DMS114 treated with DMSO at 0.1 percent for 48 hours (cell line): ENCODE measurements at regions not wholly inside any gene's neighbourhood (a gene's known extent, or its start where the extent isn't known, plus 50 kb on each side); places are given as distances from the start of the nearest gene placed in this dataset.

ENCODE experiments used
- DNase-seq: peaks from one replicate; lab custom pipeline; 2025; ENCODE audit not compliant: unreplicated experiment; lab: John Stamatoyannopoulos, UW

- DNase-seq = no peak
These were observed 871.4 kb upstream of the KLHL29 start for GRCh38 chr2:22513563-22513962.

DNA sequence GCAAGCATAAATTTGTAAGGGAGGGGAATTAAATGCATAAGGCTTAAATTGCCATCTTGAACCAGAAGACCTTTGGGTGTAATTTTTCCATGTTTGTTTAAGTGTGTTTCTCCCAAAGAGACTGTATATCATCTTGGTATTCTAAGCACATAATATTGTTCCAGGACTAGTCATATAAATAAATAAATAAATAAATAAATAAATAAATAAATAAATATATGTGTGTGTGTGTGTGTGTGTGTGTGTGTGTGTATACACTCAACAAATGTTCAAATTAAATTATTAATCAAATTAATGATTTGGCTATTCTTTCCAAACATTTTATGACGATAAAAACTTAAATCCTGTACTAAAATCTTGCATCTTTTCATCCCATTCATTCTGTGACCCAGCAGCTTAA is 867.8 kb upstream of the KLHL29 start:
- no peak for DNase-seq

- no peak for DNase-seq
These were observed 866.3 kb upstream of the KLHL29 start for GRCh38 chr2:22518641-22519040.

DNA sequence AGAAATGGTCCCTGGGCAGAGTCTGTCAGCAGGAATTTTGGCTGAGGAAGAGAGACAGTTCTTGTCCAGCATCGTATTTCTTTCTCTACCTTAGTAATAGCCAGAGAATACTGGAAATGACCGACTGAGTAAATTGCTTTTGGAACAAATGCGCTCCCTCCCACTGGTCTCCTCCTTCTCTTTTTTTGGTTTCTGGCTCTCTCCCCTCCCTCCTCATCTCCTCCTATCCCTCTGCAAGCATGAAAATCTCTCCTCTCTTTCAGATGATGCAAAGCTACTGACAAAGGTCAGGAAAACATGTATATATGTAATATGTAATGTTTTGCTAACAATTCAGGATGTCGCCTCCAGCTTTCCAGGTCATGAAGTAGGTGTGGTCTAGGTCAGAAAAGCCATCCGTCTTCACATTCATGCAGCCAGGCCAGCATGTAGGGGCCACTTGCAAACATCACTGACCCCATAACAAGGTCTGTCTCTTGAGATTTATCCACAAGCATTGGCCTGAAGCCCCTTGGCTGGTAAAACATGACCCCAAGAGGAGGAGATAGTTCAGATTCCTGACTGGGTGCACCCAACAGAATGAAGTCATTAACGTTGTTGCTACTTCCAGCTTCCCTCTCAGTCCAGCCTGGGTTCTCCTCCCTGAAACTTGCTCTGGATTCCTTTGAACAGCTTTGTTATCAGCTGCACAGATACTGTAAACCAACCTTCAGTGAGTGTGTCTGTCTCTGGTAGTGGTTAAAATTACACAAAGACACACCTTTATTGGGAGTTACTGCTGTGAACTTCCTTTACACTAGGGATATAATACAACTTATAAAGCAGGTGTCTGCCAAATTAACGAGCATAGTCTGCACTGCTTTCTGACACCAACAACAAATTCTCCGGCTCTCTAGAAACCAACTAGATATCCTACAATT is 864.4 kb upstream of the KLHL29 start:
- no peak for DNase-seq

DNA sequence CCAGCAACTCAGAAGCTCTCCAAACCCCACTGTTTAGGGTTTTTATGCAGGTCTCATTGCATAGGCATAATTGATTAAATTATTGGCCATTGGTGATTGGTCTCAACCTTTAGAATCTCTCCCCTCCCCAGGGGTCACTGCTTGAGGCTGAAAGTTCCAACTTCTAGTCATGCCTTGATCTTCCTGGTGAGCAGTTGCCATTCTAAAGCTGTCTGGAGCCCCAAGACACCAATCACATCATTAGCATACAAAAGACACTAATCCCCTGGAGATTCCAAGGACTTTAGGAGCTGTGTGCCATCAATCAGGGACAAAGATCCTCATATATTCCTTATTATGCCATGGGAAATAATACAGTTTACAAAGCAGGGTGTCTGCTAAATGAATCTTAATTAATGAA is 863.4 kb upstream of the KLHL29 start:
- DNase-seq = no peak

DNA sequence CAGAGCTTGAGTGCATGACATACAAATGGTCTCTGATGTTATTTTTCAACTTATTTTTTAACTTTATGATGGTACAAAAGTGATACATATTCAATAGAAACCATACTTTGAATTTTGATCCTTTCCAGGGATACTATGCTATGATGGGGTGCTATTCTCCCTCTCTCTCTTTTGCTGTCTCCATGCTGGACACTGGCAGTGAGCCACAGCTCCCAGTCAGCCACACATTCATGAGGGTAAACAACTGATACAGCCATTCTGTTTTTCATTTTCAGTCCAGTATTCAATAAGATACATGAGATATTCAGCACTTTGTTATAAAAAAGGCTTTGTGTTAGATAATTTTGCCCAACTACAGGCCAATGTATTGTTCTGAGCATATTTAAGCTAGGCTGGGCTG is 859.3 kb upstream of the KLHL29 start:
- no peak for DNase-seq

GRCh38 chr2:22530131-22530530 is 854.8 kb upstream of the KLHL29 start:
- no peak for DNase-seq

GRCh38 chr2:22536133-22536532 is 848.8 kb upstream of the KLHL29 start:
- DNase-seq = no peak

- no peak for DNase-seq
These were observed 830.5 kb upstream of the KLHL29 start for GRCh38 chr2:22554453-22554852.

GRCh38 chr2:22557406-22557805 is 827.6 kb upstream of the KLHL29 start:
- no peak for DNase-seq

GRCh38 chr2:22560021-22560420 is 825.0 kb upstream of the KLHL29 start:
- DNase-seq = no peak

DNA sequence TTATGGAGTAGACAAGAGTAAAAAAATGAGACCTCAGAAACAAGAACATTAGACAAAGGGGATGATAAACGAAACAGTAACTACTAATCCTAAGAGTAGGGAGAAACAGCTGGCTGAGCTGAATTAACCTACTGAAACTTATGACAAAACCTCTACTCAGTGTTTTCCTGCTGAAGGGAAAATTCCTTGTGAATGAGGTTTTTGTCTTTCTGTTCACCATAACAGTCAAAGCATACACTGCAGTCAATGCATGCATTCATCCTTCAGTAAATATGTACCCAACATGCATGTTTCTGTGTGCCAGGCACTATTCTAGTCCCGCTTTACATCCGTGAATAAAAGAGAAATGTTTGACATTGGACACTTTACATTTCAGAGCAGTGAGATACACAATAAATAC is 805.6 kb upstream of the KLHL29 start:
- DNase-seq = no peak

GRCh38 chr2:22582107-22582506 is 802.9 kb upstream of the KLHL29 start:
- no peak for DNase-seq

DNA sequence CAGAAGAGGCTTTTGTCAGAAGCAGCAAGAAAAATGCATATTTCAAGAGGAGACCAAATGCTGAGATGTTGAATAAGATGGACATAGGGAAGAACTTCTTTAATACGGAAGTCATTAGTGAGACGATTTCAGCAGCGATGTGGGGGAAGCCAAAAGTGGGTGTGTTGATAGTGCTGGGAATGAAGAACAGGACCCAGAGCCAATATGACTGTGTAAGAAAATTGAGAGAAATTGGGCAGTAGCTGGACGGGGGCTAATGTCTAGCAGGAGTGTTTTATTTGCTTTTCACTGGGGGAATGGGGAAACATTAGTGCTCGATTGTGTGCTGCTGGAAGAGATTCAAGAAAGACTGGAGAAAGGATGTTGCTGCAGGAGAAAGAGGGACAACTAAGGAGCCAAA is 788.7 kb upstream of the KLHL29 start:
- DNase-seq = no peak

DNA sequence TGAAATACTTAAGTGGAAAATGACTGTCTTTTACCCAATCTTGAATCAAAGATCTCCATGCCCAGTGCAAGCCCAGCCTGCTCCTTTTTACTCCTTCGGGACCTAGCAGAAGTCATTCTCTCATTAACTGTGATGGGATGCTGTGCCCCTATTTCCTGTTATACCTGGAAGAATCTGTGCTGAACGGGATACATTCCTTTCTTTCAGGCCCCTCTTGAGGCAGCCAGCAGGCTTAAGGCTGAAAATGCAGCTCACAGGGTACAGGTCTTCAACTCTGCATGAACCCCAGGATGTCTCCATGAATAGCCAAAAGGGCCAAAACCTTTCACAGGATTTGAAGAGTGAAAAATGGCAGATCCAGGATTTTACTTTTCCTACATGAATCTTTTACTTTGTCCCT is 784.8 kb upstream of the KLHL29 start:
- DNase-seq = no peak

DNA sequence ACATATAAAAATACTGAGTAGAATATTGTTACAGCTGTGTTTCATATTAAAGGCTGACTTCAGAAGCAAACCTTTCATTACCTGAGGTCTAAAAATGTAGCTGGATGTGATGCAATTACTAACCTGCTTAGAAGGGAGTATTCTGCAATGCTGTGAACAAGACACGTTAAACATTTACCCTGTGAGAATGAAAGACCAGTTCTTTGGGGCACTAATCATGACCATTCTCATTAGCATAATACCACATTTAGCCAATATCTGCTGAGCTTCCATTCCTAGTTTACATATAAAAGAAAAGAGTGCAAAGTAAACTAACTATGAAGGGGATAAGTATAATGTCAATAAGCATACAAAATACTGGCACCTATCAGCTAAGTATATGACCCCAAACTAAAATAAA is 784.0 kb upstream of the KLHL29 start:
- no peak for DNase-seq

DNA sequence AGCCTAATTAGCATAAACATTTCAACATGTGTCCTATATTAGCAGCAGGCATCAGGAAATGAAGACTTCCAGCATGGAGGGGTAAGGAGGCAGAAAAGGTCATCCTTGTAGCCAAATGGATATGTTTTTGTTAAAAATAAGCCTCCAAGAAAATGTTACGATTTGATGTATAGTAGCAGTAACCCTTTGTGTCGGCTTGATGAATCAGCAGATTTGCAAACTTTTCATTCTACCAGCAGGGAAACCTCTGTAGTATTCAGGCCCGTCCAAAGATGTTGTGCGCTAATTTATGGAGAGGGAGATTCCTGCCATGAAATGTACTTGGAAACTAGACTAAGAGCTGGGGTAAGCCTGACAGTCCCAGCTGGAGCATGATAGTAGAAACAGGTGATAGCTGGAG is 780.8 kb upstream of the KLHL29 start:
- no peak for DNase-seq

- no peak for DNase-seq
These were observed 768.9 kb upstream of the KLHL29 start for GRCh38 chr2:22616031-22616430.

GRCh38 chr2:22623620-22624019 is 761.4 kb upstream of the KLHL29 start:
- DNase-seq = no peak

DNA sequence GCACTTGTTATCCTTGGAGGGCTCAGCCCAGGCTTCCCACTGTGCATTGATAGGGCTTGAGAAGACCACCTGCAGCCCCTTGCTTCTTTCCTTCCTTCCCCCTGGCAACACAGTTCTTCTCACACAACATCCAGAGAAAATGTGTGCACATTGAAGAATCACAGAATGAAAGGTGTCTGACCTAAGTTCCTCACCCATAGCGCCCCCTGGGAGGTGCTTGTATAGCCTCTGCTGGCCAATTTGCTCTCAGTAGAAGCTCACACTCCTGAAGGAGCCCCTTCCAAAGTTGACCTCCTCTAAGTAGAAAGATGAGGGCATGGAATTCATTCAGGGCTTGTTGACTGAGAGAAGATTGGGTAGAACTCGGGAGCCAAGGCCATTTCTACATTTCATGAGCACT is 758.4 kb upstream of the KLHL29 start:
- DNase-seq = no peak

- no peak for DNase-seq
These were observed 756.8 kb upstream of the KLHL29 start for GRCh38 chr2:22628221-22628620.

DNA sequence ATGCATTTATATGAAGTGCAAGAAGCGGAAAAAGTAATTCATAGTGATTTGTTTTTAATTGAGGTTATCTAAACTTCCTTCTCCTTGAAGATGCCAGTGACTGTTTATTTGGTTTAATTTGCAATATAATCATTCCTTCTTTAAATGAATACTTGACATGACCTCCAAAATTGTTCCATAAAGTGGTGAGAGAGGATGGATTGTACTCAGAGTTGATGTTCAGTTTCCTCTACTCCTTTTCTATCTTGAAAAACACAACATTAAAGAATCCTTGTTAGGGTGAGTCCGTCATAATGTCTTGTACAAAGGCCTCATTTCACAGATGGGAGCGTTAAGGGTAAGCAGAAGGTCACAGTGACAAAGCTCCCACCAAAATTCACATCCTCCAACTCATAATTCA is 756.1 kb upstream of the KLHL29 start:
- DNase-seq = no peak

- no peak for DNase-seq
These were observed 750.8 kb upstream of the KLHL29 start for GRCh38 chr2:22634167-22634566.
